WTC11 (cell line): ENCODE measurements at regions not wholly inside any gene's neighbourhood (a gene's known extent, or its start where the extent isn't known, plus 50 kb on each side); places are given as distances from the start of the nearest gene placed in this dataset.

Experiments
- ATAC-seq: fragments of 200-7000 bp; cut with Tn5 transposase; 2 replicates; pipeline ENCODE4 v1.10.0; 2021; ENCODE audit warnings: mild to moderate bottlenecking, moderate library complexity
- CTCF ChIA-PET: fragments of 300-600 bp; sonication (Branson Sonifier 250); formaldehyde crosslinking; loops from one replicate; lab custom pipeline; 2021; ENCODE audit warnings: antibody characterized with exemption; lab: Charles Lee
- POLR2A ChIA-PET: fragments of 350-600 bp; sonication (Branson Sonifier 250); formaldehyde crosslinking; loops from one replicate; lab custom pipeline; 2021; ENCODE audit warnings: antibody characterized with exemption; lab: Charles Lee
- DNase-seq: peaks from one replicate; pipeline ENCODE4 v3.0.0; 2021; ENCODE audit warnings: low spot score
- H3K27ac Mint-ChIP-seq: 2 replicates; pipeline ENCODE4 v1.8.0; 2021; ENCODE audit warnings: mixed read lengths
- H3K27me3 Mint-ChIP-seq: 2 replicates; pipeline ENCODE4 v1.8.0; 2021; ENCODE audit warnings: low read depth, mild to moderate bottlenecking, moderate library complexity, mixed read lengths
- H3K36me3 Mint-ChIP-seq: 2 replicates; pipeline ENCODE4 v1.8.0; 2021; ENCODE audit warnings: mixed read lengths
- H3K4me1 Mint-ChIP-seq: 2 replicates; pipeline ENCODE4 v1.8.0; 2022; ENCODE audit warnings: mixed read lengths
- H3K4me3 Mint-ChIP-seq: 2 replicates; pipeline ENCODE4 v1.8.0; 2021; ENCODE audit warnings: mild to moderate bottlenecking, moderate library complexity, mixed read lengths
- H3K9me3 Mint-ChIP-seq: 2 replicates; pipeline ENCODE4 v1.8.0; 2021; ENCODE audit warnings: mixed read lengths
- ATF1 ChIP-seq: sonication (generic); formaldehyde crosslinking; IDR thresholded peaks from 2 replicates; pipeline ENCODE4 v1.8.1; 2023; ENCODE audit warnings: mild to moderate bottlenecking, moderate library complexity, missing genetic modification reagents
- CREM ChIP-seq: sonication (generic); formaldehyde crosslinking; IDR thresholded peaks from 2 replicates; pipeline ENCODE4 v1.8.1; 2022; ENCODE audit warnings: mild to moderate bottlenecking, missing genetic modification reagents, moderate library complexity
- NFATC4 ChIP-seq: fragments of 250-450 bp; sonication (Bioruptor Pico); IDR thresholded peaks from 2 replicates; pipeline ENCODE4 v1.9.0; 2021; ENCODE audit warnings: mild to moderate bottlenecking
- NR2C2 ChIP-seq: sonication (generic); formaldehyde crosslinking; IDR thresholded peaks from 2 replicates; pipeline ENCODE4 v1.8.0; 2022; ENCODE audit warnings: mild to moderate bottlenecking, missing genetic modification reagents
- PRRX2 ChIP-seq: fragments of 250-450 bp; sonication (Bioruptor Pico); IDR thresholded peaks from 2 replicates; pipeline ENCODE4 v1.8.0; 2021; ENCODE audit warnings: mild to moderate bottlenecking
- RORB ChIP-seq: fragments of 250-450 bp; sonication (Bioruptor Pico); IDR thresholded peaks from 2 replicates; pipeline ENCODE4 v1.9.0; 2021; ENCODE audit warnings: mild to moderate bottlenecking
- SP1 ChIP-seq: sonication (generic); formaldehyde crosslinking; conservative IDR thresholded peaks from 2 replicates; pipeline ENCODE4 v1.8.1; 2022; ENCODE audit warnings: missing genetic modification reagents
- ZNF263 ChIP-seq: sonication (generic); formaldehyde crosslinking; IDR thresholded peaks from 2 replicates; pipeline ENCODE4 v1.8.1; 2022; ENCODE audit warnings: low read depth, mild to moderate bottlenecking, moderate library complexity, missing genetic modification reagents
- ZNF281 ChIP-seq: sonication (generic); formaldehyde crosslinking; IDR thresholded peaks from 2 replicates; pipeline ENCODE4 v1.8.0; 2023; ENCODE audit warnings: mild to moderate bottlenecking, missing genetic modification reagents
- TF ChIP-seq, protein P1 (sequence below): fragments of 250-450 bp; sonication (Bioruptor Pico); IDR thresholded peaks from 2 replicates; pipeline ENCODE4 v1.9.0; 2021; ENCODE audit warnings: mild to moderate bottlenecking
- TF ChIP-seq, protein P2 (sequence below): fragments of 250-450 bp; sonication (Bioruptor Pico); IDR thresholded peaks from 2 replicates; pipeline ENCODE4 v1.8.0; 2021; ENCODE audit warnings: mild to moderate bottlenecking
- TF ChIP-seq, protein P3 (sequence below): sonication (generic); formaldehyde crosslinking; IDR thresholded peaks from 2 replicates; pipeline ENCODE4 v1.8.0; 2023; ENCODE audit warnings: missing genetic modification reagents, mild to moderate bottlenecking, borderline replicate concordance
- TF ChIP-seq, protein P4 (sequence below): sonication (generic); formaldehyde crosslinking; IDR thresholded peaks from 2 replicates; pipeline ENCODE4 v1.8.1; 2023; ENCODE audit warnings: mild to moderate bottlenecking, missing genetic modification reagents, moderate library complexity
- TF ChIP-seq, protein P5 (sequence below): sonication (generic); formaldehyde crosslinking; IDR thresholded peaks from 2 replicates; pipeline ENCODE4 v1.8.1; 2023; ENCODE audit warnings: mild to moderate bottlenecking, moderate library complexity, missing genetic modification reagents

GRCh38 chr13:112142401-112142930, 75.5 kb downstream of the SOX1 start:
- Mint-ChIP-seq H3K9me3 (no peaks in the 10 kb centered on the region), H3K27me3 (no peaks in the 10 kb centered on the region; the same call in 1 of the 2 replicates), H3K4me1 (no peaks in the 10 kb centered on the region), H3K36me3 (no peaks in the 10 kb centered on the region)
- ATAC-seq = no peak
- TF ChIP-seq, protein P1, sequence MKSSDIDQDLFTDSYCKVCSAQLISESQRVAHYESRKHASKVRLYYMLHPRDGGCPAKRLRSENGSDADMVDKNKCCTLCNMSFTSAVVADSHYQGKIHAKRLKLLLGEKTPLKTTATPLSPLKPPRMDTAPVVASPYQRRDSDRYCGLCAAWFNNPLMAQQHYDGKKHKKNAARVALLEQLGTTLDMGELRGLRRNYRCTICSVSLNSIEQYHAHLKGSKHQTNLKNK (CRISPR knock-in tag) = no peak
- TF ChIP-seq RORB (CRISPR knock-in tag) (no peak), ZNF263 (CRISPR knock-in tag) (no peak), CREM (CRISPR knock-in tag) (no peak), SP1 (no peak), NR2C2 (no peak), ZNF281 (no peak), ATF1 (CRISPR knock-in tag) (no peak), PRRX2 (CRISPR knock-in tag) (no peak), NFATC4 (no peak)
- TF ChIP-seq, protein P2, sequence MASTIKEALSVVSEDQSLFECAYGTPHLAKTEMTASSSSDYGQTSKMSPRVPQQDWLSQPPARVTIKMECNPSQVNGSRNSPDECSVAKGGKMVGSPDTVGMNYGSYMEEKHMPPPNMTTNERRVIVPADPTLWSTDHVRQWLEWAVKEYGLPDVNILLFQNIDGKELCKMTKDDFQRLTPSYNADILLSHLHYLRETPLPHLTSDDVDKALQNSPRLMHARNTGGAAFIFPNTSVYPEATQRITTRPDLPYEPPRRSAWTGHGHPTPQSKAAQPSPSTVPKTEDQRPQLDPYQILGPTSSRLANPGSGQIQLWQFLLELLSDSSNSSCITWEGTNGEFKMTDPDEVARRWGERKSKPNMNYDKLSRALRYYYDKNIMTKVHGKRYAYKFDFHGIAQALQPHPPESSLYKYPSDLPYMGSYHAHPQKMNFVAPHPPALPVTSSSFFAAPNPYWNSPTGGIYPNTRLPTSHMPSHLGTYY (CRISPR knock-in tag) = no peak
- TF ChIP-seq, protein P3, sequence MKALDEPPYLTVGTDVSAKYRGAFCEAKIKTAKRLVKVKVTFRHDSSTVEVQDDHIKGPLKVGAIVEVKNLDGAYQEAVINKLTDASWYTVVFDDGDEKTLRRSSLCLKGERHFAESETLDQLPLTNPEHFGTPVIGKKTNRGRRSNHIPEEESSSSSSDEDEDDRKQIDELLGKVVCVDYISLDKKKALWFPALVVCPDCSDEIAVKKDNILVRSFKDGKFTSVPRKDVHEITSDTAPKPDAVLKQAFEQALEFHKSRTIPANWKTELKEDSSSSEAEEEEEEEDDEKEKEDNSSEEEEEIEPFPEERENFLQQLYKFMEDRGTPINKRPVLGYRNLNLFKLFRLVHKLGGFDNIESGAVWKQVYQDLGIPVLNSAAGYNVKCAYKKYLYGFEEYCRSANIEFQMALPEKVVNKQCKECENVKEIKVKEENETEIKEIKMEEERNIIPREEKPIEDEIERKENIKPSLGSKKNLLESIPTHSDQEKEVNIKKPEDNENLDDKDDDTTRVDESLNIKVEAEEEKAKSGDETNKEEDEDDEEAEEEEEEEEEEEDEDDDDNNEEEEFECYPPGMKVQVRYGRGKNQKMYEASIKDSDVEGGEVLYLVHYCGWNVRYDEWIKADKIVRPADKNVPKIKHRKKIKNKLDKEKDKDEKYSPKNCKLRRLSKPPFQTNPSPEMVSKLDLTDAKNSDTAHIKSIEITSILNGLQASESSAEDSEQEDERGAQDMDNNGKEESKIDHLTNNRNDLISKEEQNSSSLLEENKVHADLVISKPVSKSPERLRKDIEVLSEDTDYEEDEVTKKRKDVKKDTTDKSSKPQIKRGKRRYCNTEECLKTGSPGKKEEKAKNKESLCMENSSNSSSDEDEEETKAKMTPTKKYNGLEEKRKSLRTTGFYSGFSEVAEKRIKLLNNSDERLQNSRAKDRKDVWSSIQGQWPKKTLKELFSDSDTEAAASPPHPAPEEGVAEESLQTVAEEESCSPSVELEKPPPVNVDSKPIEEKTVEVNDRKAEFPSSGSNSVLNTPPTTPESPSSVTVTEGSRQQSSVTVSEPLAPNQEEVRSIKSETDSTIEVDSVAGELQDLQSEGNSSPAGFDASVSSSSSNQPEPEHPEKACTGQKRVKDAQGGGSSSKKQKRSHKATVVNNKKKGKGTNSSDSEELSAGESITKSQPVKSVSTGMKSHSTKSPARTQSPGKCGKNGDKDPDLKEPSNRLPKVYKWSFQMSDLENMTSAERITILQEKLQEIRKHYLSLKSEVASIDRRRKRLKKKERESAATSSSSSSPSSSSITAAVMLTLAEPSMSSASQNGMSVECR (CRISPR knock-in tag) = no peak
- TF ChIP-seq, protein P4, sequence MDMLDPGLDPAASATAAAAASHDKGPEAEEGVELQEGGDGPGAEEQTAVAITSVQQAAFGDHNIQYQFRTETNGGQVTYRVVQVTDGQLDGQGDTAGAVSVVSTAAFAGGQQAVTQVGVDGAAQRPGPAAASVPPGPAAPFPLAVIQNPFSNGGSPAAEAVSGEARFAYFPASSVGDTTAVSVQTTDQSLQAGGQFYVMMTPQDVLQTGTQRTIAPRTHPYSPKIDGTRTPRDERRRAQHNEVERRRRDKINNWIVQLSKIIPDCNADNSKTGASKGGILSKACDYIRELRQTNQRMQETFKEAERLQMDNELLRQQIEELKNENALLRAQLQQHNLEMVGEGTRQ = no peak
- TF ChIP-seq, protein P5, sequence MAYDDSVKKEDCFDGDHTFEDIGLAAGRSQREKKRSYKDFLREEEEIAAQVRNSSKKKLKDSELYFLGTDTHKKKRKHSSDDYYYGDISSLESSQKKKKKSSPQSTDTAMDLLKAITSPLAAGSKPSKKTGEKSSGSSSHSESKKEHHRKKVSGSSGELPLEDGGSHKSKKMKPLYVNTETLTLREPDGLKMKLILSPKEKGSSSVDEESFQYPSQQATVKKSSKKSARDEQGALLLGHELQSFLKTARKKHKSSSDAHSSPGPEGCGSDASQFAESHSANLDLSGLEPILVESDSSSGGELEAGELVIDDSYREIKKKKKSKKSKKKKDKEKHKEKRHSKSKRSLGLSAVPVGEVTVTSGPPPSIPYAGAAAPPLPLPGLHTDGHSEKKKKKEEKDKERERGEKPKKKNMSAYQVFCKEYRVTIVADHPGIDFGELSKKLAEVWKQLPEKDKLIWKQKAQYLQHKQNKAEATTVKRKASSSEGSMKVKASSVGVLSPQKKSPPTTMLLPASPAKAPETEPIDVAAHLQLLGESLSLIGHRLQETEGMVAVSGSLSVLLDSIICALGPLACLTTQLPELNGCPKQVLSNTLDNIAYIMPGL (CRISPR knock-in tag) = no peak
- TF ChIP-seq, all 79 proteins: peak for 0
- DNase-seq = no peak
- ChIA-PET POLR2A (no interaction called here), CTCF (no interaction called here)
- H3K27ac Mint-ChIP-seq = no peak overlapping the region
- no peak overlapping the region for H3K4me3 Mint-ChIP-seq
